NCI-H345 treated with DMSO at 0.1 percent for 48 hours (cell line): ENCODE measurements at regions not wholly inside any gene's neighbourhood (a gene's known extent, or its start where the extent isn't known, plus 50 kb on each side); places are given as distances from the start of the nearest gene placed in this dataset.
"Not testable (repeated sequence)": the region's sequence is repeated elsewhere in the genome, so short reads cannot be mapped to it uniquely, and the experiment has no call there.

Experiments used
- DNase-seq: peaks from one replicate; lab custom pipeline; 2025; ENCODE audit not compliant: unreplicated experiment; lab: John Stamatoyannopoulos, UW

DNA sequence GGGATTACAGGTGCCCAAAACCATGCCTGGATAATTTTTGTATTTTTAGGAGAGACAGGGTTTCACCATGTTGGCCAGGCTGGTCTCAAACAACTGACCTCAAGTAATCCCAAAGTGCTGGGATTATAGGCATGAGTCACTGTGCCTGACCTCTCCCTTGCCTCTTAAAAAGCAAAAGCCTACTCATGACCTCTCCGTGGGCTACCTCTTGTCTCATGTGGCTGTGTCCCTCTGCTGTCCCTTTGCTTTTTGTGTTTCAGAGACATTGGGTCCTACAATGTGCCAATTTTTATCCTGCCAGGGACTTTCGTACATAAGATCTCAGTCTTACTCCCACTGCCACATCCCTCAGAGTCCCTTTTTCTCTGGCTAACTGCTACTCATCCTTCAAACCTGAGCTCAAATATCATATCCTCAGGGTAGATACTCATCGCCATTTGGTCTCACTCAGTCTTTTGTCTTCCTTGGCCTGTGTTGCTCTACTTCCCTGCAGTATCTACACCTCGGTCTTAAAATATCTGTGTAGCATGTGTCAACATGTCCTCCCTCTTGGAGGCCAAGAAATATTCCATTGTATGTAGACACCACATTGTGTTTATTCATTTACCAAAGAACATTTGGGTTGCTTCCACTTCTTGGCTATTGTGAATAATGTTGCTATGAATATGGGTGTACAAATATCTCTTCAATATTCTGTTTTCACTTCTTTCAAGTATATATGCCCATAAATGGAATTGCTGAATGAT lies 465.0 kb upstream of the KLF6 start:
- DNase-seq: no peak

- DNase-seq: no peak
These were observed 462.4 kb upstream of the KLF6 start for GRCh38 chr10:4247379-4247778.

DNA sequence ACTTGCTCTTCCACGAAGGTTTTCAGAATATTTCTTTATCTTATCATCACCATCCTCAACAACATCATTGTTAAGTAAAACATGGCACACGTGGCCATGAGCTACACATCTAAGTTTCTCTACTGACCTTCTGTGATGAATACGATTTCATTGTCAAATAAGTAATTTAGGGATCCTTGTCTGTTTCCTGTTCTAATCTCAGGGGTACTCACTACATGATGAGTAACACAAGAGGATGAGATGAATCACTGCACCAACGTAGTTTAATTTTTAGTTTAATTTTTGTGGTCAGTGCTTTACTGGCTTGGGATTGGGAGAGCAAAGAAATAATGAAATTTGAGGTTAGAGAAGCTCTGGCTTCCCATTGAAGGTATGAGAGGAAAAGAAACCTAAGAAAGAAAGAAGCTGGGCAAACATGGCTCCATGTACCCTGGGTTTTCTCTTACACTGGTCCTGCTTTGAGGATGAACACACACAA lies 461.9 kb upstream of the KLF6 start:
- no peak for DNase-seq

- DNase-seq: no peak
These were observed 458.6 kb upstream of the KLF6 start for GRCh38 chr10:4243651-4244050.

- no peak for DNase-seq
These were observed 458.2 kb upstream of the KLF6 start for GRCh38 chr10:4243169-4243568.

GRCh38 chr10:4242561-4243035 lies 457.6 kb upstream of the KLF6 start:
- DNase-seq: no peak

- no peak for DNase-seq
These were observed 456.8 kb upstream of the KLF6 start for GRCh38 chr10:4241724-4242345.

GRCh38 chr10:4240608-4241197 lies 455.7 kb upstream of the KLF6 start:
- no peak for DNase-seq

DNA sequence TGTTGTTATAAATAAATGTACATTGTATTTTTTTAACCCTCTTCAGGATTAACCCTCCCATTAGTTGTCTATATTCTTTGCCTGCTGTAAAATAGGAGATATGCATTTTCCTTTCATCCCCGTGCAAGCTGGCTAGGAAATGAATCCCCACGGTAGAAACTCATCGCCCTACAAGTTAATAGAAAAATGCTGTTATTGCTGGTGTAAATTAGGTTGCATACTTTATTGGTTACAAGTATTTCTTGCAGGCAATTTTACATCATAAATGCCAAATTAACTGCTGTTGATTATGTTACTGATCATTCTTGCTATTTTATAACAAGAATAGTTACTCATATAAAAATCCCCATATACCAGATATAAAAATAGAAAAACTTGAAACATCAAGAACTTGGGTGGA lies 454.2 kb upstream of the KLF6 start:
- DNase-seq: no peak

DNA sequence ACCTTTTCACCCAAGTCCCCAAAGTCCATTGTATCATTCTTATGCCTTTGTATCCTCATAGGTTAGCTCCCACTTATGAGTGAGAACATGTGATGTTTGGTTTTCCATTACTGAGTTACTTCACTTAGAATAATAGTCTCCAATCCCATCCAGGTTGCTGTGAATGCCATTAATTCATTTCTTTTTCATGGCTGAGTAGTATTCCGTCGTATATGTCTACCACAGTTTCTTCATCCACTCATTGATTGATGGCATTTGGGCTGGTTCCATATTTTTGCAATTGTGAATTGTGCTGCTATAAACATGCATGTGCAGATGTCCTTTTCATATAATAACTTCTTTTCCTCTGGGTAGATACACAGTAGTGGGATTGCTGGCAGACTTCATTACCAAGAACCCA lies 451.9 kb upstream of the KLF6 start:
- not testable (repeated sequence) for DNase-seq

DNA sequence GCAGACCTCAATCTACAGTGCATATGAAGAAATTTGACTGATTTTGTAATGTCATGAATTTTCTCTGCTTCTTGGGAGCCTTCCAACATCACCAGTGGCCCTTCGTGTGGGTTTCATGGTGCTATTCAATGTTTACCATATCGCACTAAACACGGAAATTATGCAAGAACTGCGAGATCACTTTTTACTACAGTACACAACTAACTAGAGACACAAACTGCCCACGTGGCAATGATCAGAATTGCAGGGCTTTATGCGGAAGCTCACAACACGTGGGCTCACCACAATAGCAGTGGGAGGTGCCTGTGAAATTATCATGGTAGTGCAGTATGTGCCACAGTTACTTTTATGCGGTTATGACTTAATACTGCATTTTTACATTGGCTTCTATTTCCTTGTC lies 449.7 kb upstream of the KLF6 start:
- DNase-seq: no peak

GRCh38 chr10:4231439-4231838 lies 446.4 kb upstream of the KLF6 start:
- no peak for DNase-seq

- DNase-seq: no peak
These were observed 445.0 kb upstream of the KLF6 start for GRCh38 chr10:4230036-4230435.

DNA sequence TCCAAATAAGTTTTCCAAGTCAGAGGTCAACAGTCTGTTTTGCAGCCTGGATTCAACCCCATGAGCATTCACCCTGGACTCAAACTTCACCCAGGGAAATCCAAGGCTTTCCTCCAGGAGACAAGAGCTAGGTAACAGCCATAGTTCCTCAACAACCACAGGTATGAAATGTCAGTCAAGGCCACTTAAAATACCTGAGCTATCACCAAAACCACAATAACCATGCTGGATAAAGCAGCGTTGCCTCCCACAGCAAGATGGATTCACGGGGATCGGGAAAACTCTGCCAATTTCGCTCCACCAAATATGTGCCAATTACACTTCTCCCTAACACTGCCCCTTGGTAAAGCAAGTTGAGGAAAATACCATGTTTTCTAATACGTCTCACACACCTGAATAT lies 444.1 kb upstream of the KLF6 start:
- no peak for DNase-seq

- no peak for DNase-seq
These were observed 442.6 kb upstream of the KLF6 start for GRCh38 chr10:4227586-4227985.

DNA sequence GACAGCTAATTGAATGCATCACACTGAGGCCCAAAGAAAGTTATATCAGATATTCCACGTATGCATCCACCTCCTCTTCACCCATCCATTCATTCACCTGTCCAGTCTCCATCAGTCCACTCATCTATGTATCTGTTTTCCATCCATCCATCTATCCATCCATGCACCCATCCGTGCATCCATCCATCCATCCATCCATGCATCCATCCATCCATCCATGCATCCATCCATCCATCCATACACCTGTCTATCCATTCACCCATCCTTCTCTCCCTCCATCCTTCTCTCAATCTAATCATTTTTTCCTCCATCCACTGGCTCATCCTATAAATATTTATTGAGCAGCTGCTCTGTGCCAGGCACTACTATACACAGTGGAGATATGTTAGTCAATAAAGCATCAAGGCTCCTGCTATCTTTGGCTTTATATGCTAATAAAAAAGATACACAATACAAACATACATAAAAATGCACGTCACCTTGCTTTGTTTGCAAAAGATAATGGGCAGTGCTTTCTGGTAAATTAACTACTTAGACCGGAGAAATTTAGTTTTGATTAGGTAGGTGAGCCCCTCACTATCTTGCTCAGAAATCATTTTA lies 442.0 kb upstream of the KLF6 start:
- no peak for DNase-seq

DNA sequence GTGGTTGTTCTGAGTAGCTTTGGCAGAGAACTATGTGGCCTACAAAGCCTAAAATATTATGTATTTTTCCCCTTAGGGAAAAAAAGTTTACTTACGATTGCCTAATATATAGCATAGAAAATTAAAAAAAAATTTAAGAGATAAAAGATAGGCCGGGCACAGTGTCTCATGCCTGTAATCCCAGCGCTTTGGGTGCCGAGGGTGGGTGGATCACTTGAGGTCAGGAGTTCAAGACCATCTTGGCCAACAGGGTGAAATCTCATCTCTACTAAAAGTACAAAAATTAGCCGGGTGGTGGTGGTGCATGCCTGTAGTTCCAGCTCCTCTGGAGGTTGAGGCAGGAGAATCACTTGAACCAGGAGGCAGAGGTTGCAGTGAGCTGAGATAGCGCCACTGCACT lies 439.2 kb upstream of the KLF6 start:
- no peak for DNase-seq

DNA sequence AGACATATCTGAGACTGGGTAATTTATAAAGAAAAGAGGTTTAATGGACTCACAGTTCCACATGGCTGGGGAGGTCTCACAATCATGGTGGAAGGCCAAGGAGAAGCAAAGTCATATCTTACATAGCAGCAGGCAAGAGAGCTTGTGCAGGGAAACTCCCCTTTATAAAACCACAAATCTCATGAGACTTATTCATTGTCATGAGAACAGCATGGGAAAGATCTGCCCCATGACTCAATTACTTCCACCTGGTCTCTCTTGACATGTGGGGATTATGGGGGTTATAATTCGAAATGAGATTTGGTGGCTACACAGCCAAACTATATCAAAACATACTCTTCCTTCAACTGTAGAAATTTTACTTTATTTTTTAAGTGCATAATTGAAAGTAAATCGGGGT lies 436.3 kb upstream of the KLF6 start:
- not testable (repeated sequence) for DNase-seq

DNA sequence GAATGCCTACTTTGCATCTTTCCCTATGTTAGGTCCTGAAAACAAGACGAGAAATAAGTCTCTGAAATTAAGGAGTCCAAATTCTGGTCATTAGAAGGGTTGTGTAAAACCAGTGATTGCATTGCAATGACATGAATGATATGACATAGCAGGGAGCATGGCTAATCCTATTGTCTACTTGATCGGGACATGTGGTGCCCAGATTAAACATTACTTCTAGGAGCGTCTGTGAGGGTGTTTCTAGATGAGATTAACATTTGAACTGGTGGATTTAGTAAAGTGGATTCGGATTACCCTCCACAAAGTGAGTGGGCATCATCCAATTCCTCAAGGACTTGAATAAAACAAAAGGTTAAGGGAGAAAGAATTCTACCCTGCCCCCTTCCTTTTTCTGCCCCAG lies 434.9 kb upstream of the KLF6 start:
- no peak for DNase-seq

GRCh38 chr10:4217653-4218052 lies 432.6 kb upstream of the KLF6 start:
- no peak for DNase-seq

DNA sequence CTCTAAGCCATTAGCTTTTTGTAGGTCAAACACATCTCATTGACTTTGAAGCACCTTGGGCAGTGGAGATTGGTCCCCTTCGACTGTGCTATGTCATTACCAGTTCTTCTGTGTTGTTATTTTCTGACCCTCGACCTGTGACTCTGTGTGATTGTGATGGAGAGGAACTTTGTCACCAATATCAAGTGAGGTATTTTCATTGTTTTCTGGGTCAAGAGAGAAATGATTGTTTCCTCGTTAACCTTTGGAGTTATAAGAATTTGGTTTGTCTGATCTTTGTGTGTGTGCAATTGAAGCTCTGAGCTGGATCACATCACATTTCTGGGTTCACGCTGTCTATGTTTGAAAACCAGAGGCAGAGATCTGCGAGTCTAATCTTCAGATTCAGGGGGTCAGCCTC lies 432.2 kb upstream of the KLF6 start:
- no peak for DNase-seq

- no peak for DNase-seq
These were observed 431.7 kb upstream of the KLF6 start for GRCh38 chr10:4216726-4217125.
